Pancreas (tissue), 10 donors: ENCODE measurements at regions not wholly inside any gene's neighbourhood (a gene's known extent, or its start where the extent isn't known, plus 50 kb on each side); places are given as distances from the start of the nearest gene placed in this dataset.

Experiments used
- ATAC-seq, 4 donors: fragments of 200-7000 bp; cut with Tn5 transposase; one replicate each; pipeline versions ENCODE4 v1.8.0 to v1.9.1; 2020; ENCODE audit warnings: mild to moderate bottlenecking in 4 of 4, moderate library complexity in 4 of 4
- DNase-seq, 6 donors: peaks; one replicate each; pipeline ENCODE4 v3.0.0-alpha.2; 2020
- FAIRE-seq: peaks from 2 replicates; lab custom pipeline; 2012; peaks lifted over from hg19 to GRCh38; lab: Jason Lieb, UNC
- H3K27ac ChIP-seq, 4 donors: fragments of 200-600 bp; sonication (generic); 1 replicate in 3 of 4; 2 replicates in 1 of 4; pipeline versions ENCODE4 v1.5.0 to v1.8.0; 2020
- H3K27me3 ChIP-seq, 4 donors: fragments of 200-600 bp; one replicate each; pipeline ENCODE4 v1.8.0; 2021
- H3K36me3 ChIP-seq, 3 donors: fragments of 200-600 bp; sonication (generic) in 1 of 3; one replicate each; pipeline versions ENCODE4 v1.5.0 to v1.8.0; 2020 to 2021
- H3K4me1 ChIP-seq, 3 donors: fragments of 200-600 bp; one replicate each; pipeline ENCODE4 v1.8.0; 2021
- H3K4me3 ChIP-seq, 4 donors: fragments of 200-600 bp; sonication (generic) in 2 of 4; one replicate each; pipeline versions ENCODE4 v1.5.0 to v1.8.0; 2020 to 2021
- H3K9me3 ChIP-seq, 4 donors: fragments of 200-600 bp; one replicate each; pipeline ENCODE4 v1.8.0; 2021
- CTCF ChIP-seq, 4 donors: fragments of 200-600 bp; sonication (generic) in 3 of 4; IDR thresholded peaks; one replicate each; pipeline versions ENCODE4 v1.5.0 to v1.8.0; 2021; ENCODE audit warnings: antibody characterized with exemption in 4 of 4
- WGBS, 2 donors: extraction: QIAGEN DNeasy Blood & Tissue Kit; methylation state at CpG; one replicate each; pipeline ENCODE4 v1.1.7; 2013; 5-methylcytosine and 5-hydroxymethylcytosine counted together
- intact Hi-C, 3 donors: fragments of 100-400 bp; cut with DNase I; formaldehyde crosslinking; loops; one replicate each; pipeline versions ENCODE4 v1.11.1 to v1.14.2; 2022
- donor health status: healthy with polysubstance abuse.
- donor health status: DM: no; HTN: no; CAD: no; lungs with moderate emphysema.
- donor health status: DM: no; HTN: no; CAD: no.
- donor health status: control.
- donor health status: control.
- donor health status: Bipolar disorder and iron deficiency.
- donor health status: DM: yes; HTN: yes; CAD: no.
- donor health status: DM: no; HTN: no; CAD: no.
- donor health status: DM: no; HTN: no; CAD: no.
- donor health status: DM: yes; HTN: yes; CAD: no.

GRCh38 chr4:59646082-59646481 is 1554.0 kb upstream of the ADGRL3 start:
- no peak for ATAC-seq
- Histone ChIP-seq H3K4me3 (no peak overlapping the region), H3K36me3 (no peaks in the 10 kb centered on the region), H3K4me1 (no peaks in the 10 kb centered on the region), H3K9me3 (no peaks in the 10 kb centered on the region), H3K27ac (no peak overlapping the region), H3K27me3 (no peaks in the 10 kb centered on the region)
- no peak for FAIRE-seq
- no peak for DNase-seq
- no peak for TF ChIP-seq CTCF (IDR thresholded peaks at IDR 0.05)
- WGBS, 2 donors: 89 to 94% methylated on average over 5 of the region's 5 CpGs
- intact Hi-C loops: no loop called here

- WGBS, 2 donors: 69 to 80% methylated on average over 2 of the region's 2 CpGs
- H3K4me3 ChIP-seq: no peak overlapping the region
- H3K27ac ChIP-seq: no peak overlapping the region
- DNase-seq (no peak), FAIRE-seq (no peak), ATAC-seq (no peak)
- no peaks in the 10 kb centered on the region for H3K27me3 ChIP-seq
- no peaks in the 10 kb centered on the region for H3K9me3 ChIP-seq
- H3K36me3 ChIP-seq: no peaks in the 10 kb centered on the region
- no peaks in the 10 kb centered on the region for H3K4me1 ChIP-seq
- intact Hi-C loops: no loop called here
- no peak for TF ChIP-seq CTCF (IDR thresholded peaks at IDR 0.05)
These were observed 1553.1 kb upstream of the ADGRL3 start for GRCh38 chr4:59647011-59647410.

GRCh38 chr4:59647500-59647899 is 1552.6 kb upstream of the ADGRL3 start:
- no peak for ATAC-seq
- Histone ChIP-seq H3K27ac (no peak overlapping the region), H3K36me3 (no peaks in the 10 kb centered on the region), H3K4me1 (no peaks in the 10 kb centered on the region), H3K4me3 (no peak overlapping the region), H3K27me3 (no peaks in the 10 kb centered on the region), H3K9me3 (no peaks in the 10 kb centered on the region)
- DNase-seq: no peak
- TF ChIP-seq CTCF (IDR thresholded peaks at IDR 0.05): no peak
- intact Hi-C loops: no loop called here
- FAIRE-seq: no peak

- H3K27ac ChIP-seq: no peak overlapping the region
- no peak for ATAC-seq
- no peaks in the 10 kb centered on the region for H3K9me3 ChIP-seq
- H3K4me3 ChIP-seq: no peak overlapping the region
- no peak for DNase-seq
- 79 to 89% methylated on average over 3 of the region's 3 CpGs for WGBS, 2 donors
- no peaks in the 10 kb centered on the region for H3K36me3 ChIP-seq
- no peak for TF ChIP-seq CTCF (IDR thresholded peaks at IDR 0.05)
- intact Hi-C loops: no loop called here
- no peaks in the 10 kb centered on the region for H3K27me3 ChIP-seq
- FAIRE-seq: no peak
- H3K4me1 ChIP-seq: no peaks in the 10 kb centered on the region
These were observed 1549.3 kb upstream of the ADGRL3 start for GRCh38 chr4:59650861-59651260.

GRCh38 chr4:59655996-59656395 is 1544.1 kb upstream of the ADGRL3 start:
- ATAC-seq: no peak
- WGBS, 2 donors: 89 to 95% methylated on average over 4 of the region's 4 CpGs
- no peak for TF ChIP-seq CTCF (IDR thresholded peaks at IDR 0.05)
- Histone ChIP-seq H3K27ac (no peak overlapping the region), H3K9me3 (no peaks in the 10 kb centered on the region), H3K36me3 (no peaks in the 10 kb centered on the region), H3K4me3 (no peak overlapping the region), H3K27me3 (no peaks in the 10 kb centered on the region), H3K4me1 (no peaks in the 10 kb centered on the region)
- intact Hi-C loops: no loop called here
- peak in 1 of 6 donors; percentile 38 for DNase-seq
- FAIRE-seq: no peak
